Psoas muscle (tissue), 7 donors: ENCODE measurements at regions not wholly inside any gene's neighbourhood (a gene's known extent, or its start where the extent isn't known, plus 50 kb on each side); places are given as distances from the start of the nearest gene placed in this dataset.

Experiments
- ATAC-seq, 4 donors: fragments of 200-7000 bp; cut with Tn5 transposase; one replicate each; pipeline ENCODE4 v1.9.1; 2020; ENCODE audit warnings: moderate library complexity in 3 of 4, mild to moderate bottlenecking in 2 of 4
- DNase-seq, 2 donors: peaks; one replicate each; pipeline ENCODE4 v3.0.0-alpha.2; 2020
- H3K27ac ChIP-seq: fragments of 200-600 bp; one replicate; pipeline ENCODE4 v1.8.0; 2022
- H3K27me3 ChIP-seq, 3 donors: fragments of 200-600 bp in 1 of 3; one replicate each; pipeline versions ENCODE4 v1.6.1 to v1.8.0; 2013 to 2022; ENCODE audit warnings: low read length in 2 of 3, mild to moderate bottlenecking in 2 of 3, moderate library complexity in 1 of 3; ENCODE audit not compliant: insufficient read depth in 3 of 3
- H3K36me3 ChIP-seq, 2 donors: fragments of 200-600 bp in 1 of 2; one replicate each; pipeline versions ENCODE4 v1.6.1 to v1.8.0; 2013 to 2022; ENCODE audit warnings: low read depth in 1 of 2, mild to moderate bottlenecking in 1 of 2, moderate library complexity in 1 of 2; ENCODE audit not compliant: insufficient read depth in 1 of 2
- H3K4me1 ChIP-seq: fragments of 200-600 bp; one replicate; pipeline ENCODE4 v1.8.0; 2022
- H3K4me3 ChIP-seq: fragments of 200-600 bp; one replicate; pipeline ENCODE4 v1.8.0; 2022; ENCODE audit warnings: mild to moderate bottlenecking
- H3K9me3 ChIP-seq: fragments of 200-600 bp; one replicate; pipeline ENCODE4 v1.8.0; 2022
- CTCF ChIP-seq: fragments of 200-600 bp; IDR thresholded peaks from one replicate; pipeline ENCODE4 v1.8.0; 2022; ENCODE audit warnings: antibody characterized with exemption
- WGBS, 3 donors: extraction: QIAGEN DNeasy Blood & Tissue Kit; methylation state at CpG; one replicate each; pipeline versions ENCODE4 v1.1.6 to v1.1.7; 2013; 5-methylcytosine and 5-hydroxymethylcytosine counted together
- intact Hi-C, 2 donors: fragments of 100-400 bp; cut with DNase I; formaldehyde crosslinking; loops; one replicate each; pipeline versions ENCODE4 v1.11.0 to v1.14.2; 2022
- donor health status: healthy with polysubstance abuse.
- donor health status: DM: no; HTN: no; CAD: no; lungs with moderate emphysema.
- donor health status: Bipolar disorder and iron deficiency.
- donor health status: healthy.
- donor health status: DM: yes; HTN: yes; CAD: no.
- donor health status: DM: no; HTN: no; CAD: no.
- donor health status: DM: yes; HTN: yes; CAD: no.

DNA sequence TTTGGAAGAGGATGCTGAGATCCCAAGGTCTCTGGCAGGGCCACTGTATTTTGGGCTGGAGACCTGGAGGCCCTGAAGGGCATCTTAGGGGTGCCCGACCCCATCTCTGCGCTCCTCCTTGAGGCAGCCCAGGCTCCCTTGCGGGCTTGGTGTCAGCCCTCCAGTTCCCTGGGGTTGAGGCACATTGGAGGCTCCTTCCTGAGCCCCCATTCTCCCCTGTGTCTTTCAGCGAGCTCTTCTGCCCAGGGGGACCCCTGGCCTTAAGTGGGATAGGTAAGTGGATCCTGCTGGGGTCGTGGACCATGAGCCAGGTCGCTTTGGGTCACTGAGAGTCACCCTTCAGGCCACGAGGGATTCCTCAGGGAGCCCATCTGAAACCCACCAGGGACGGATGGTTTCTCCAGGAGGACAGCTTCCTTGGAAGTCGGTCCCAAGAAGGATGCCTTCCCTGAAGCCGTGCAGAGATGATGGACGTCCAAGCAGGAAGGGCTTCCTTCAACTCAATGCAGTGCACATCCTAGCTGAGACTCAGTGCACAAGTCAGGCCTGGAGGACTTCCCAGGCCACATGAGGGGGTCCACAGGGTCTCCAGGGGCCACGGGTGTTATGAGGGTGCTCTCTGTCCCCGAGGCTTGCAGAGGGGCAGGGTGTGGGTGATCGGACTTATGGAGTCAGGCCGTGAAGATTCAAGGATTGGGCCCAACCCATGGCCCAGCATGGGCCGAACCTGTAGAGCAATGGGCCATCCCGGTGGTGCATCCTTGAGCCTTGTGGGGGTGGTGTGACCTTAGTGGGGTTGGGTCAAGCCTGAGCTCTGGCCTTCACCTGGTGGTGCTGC, 224.3 kb downstream of the SNRPN start:
- no peaks in the 10 kb centered on the region for H3K4me1 ChIP-seq
- H3K27me3 ChIP-seq = no peaks in the 10 kb centered on the region
- intact Hi-C loops = no loop called here
- H3K4me3 ChIP-seq = no peak overlapping the region
- no peaks in the 10 kb centered on the region for H3K36me3 ChIP-seq
- DNase-seq (peak; percentile 2 to 39), ATAC-seq (no peak)
- no peak overlapping the region for H3K27ac ChIP-seq
- peaks cover 11% of the 10 kb centered on the region for H3K9me3 ChIP-seq
- WGBS, 3 donors = 76 to 81% (median 76%) methylated on average over 17 of the region's 17 CpGs
- TF ChIP-seq CTCF = no peak

DNA sequence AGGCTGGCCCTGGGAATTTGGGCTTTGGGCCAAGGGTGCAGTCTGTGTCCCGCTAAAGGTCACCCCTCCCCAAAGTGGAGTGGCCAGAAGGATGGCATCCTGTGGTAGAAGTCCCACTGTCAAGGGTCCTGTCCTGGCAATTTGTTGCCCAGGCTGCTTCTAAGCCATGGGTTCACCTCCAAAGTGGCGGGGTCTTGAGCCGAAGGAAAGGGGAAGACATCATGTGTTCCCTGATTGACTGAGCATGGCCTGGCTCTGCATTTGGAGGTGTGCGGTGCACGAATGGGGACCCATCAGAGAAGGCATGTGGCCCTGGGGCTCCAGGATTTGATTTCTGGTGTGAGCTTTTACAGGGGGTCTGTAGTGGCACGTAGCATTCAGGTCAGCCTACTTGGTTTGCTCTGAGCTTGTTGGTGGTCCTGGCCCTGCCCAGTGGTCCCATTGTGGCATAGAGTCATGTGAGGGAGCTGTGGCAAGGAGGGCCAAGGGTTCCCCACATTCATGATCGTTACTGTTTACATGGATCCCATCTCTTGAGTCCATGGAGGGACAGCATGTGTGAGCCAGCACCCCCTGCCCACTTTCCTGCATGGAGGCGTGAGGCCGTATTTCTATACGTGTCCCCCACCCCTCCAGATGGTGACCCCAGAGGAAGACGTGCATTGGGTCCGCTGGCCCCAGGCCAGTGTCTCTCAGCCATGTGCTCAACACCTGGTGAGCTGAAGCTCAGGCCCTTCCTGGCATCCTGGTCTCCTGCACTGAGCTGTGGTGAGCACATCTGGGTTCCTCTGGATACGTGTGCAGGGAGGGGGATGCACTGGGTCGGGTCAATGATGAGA, 225.1 kb downstream of the SNRPN start:
- Histone ChIP-seq H3K4me1 (no peaks in the 10 kb centered on the region), H3K4me3 (no peak overlapping the region), H3K36me3 (no peaks in the 10 kb centered on the region), H3K27ac (no peak overlapping the region), H3K27me3 (no peaks in the 10 kb centered on the region), H3K9me3 (peaks cover 2% of the 10 kb centered on the region)
- ATAC-seq (no peak), DNase-seq (peak; percentile 7 to 8)
- WGBS, 3 donors = 78 to 87% (median 87%) methylated on average over 14 of the region's 14 CpGs
- intact Hi-C loops = no loop called here
- no peak for TF ChIP-seq CTCF

DNA sequence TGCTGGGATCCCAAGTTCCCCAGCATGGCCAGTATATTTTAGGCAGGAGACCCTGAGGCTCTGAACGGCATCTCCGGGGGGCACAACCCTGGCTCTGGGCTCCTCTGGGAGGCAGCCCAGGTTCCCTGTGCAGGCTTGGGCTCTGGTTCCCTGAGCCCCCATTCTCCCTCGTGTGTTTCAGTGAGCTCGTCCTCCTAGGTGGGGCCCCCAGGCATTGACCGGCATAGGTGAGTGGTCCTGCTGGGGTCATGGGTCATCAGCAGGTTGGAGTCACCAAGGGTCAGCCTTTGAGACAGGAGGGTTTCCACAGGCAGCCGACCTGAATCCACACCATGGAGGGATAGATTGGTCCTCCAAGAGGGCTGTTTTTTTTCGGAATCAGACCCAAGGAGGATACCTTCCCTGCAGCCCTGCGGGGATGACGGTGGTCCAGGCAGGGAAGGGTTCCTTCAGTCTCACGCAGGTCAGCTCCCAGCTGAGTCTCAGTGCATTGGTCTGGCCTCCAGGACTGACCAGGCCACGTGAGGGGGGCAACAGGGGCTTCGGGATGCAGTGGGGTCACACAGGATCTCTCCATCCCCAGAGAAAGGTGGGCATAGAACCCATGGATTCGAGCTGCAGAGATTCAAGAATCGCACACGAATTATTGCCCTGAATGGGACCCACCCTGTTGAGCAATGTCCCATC, 226.0 kb downstream of the SNRPN start:
- Histone ChIP-seq H3K36me3 (no peaks in the 10 kb centered on the region), H3K4me1 (no peaks in the 10 kb centered on the region), H3K27ac (no peak overlapping the region), H3K27me3 (no peaks in the 10 kb centered on the region), H3K9me3 (no peaks in the 10 kb centered on the region), H3K4me3 (no peak overlapping the region)
- peak in 1 of 2 donors; percentile 5 for DNase-seq
- no peak for TF ChIP-seq CTCF
- WGBS, 3 donors = 71 to 76% (median 75%) methylated on average over 15 of the region's 15 CpGs
- intact Hi-C loops = no loop called here
- no peak for ATAC-seq

- WGBS, 3 donors = 82 to 87% (median 83%) methylated on average over 15 to 17 of the region's 17 CpGs
- H3K36me3 ChIP-seq = no peaks in the 10 kb centered on the region
- no peak for ATAC-seq
- no peak overlapping the region for H3K4me3 ChIP-seq
- peak; percentile 7 to 26 for DNase-seq
- intact Hi-C loops = no loop called here
- H3K4me1 ChIP-seq = no peaks in the 10 kb centered on the region
- no peak overlapping the region for H3K27ac ChIP-seq
- TF ChIP-seq CTCF = no peak
- no peaks in the 10 kb centered on the region for H3K9me3 ChIP-seq
- H3K27me3 ChIP-seq = no peaks in the 10 kb centered on the region
Measured at GRCh38 chr15:25181293-25182097, 226.7 kb downstream of the SNRPN start.
